ENCODE measurements at regions not wholly inside any gene's neighbourhood (a gene's known extent, or its start where the extent isn't known, plus 50 kb on each side); places are given as distances from the start of the nearest gene placed in this dataset.

GRCh38 chr6:72560721-72561593, 60.9 kb upstream of the KCNQ5 start:
- peak; percentile 29 for TF ChIP-seq CTCF (IDR thresholded peaks at IDR 0.05)
- Histone ChIP-seq H2AFZ (ENCODE audit: insufficient read depth, low read depth, low read length, poor library complexity, severe bottlenecking) (no peak overlapping the region), H3K27me3 (ENCODE audit: control insufficient read depth in 2 of 2, insufficient read depth in 2 of 2, low read length in 2 of 2) (no peaks in the 10 kb centered on the region), H4K20me1 (ENCODE audit: insufficient read depth, low read length) (no peaks in the 10 kb centered on the region), H3K36me3 (replicated peaks in 1 of 2; ENCODE audit: control insufficient read depth in 1 of 2, insufficient read depth in 2 of 2, low read length in 2 of 2) (no peaks in the 10 kb centered on the region), H3K4me3 (replicated peaks in 1 of 3; ENCODE audit: low read depth in 2 of 3, low read length in 3 of 3) (no peak overlapping the region), H3K4me1 (ENCODE audit: control insufficient read depth in 1 of 2, insufficient read depth in 2 of 2, low read length in 2 of 2) (no peaks in the 10 kb centered on the region), H3K4me2 (replicated peaks; ENCODE audit: extremely low read depth, low read length, poor library complexity, severe bottlenecking) (no peak overlapping the region), H3K27ac (ENCODE audit: low read depth in 1 of 2, low read length in 2 of 2) (no peak overlapping the region), H3K9me3 (replicated peaks in 1 of 2; ENCODE audit: control insufficient read depth in 1 of 2, insufficient read depth in 1 of 2, low read length in 2 of 2) (no peaks in the 10 kb centered on the region), H3K9ac (ENCODE audit: insufficient read depth, low read length, poor library complexity, severe bottlenecking) (no peak overlapping the region), H3K79me2 (ENCODE audit: insufficient read depth, low read length) (no peaks in the 10 kb centered on the region)
- Mint-ChIP-seq H3K4me1 (no peaks in the 10 kb centered on the region), H3K27ac (no peak overlapping the region), H3K4me3 (no peak overlapping the region), H3K9me3 (peaks cover 0 to 5% (median 0%) of the 10 kb centered on the region in 7 donors), H3K36me3 (no peaks in the 10 kb centered on the region), H3K27me3 (ENCODE audit: low read depth in 3 of 3) (peaks cover 0 to 5% (median 0%) of the 10 kb centered on the region in 3 donors)
- intact Hi-C loops (cut with micrococcal nuclease) = no loop called here
- WGBS (ENCODE audit: insufficient coverage) = 76% methylated on average over 7 of the region's 9 CpGs
- DNase-seq = no peak

GRCh38 chr6:72561629-72562028, 60.2 kb upstream of the KCNQ5 start:
- Histone ChIP-seq H3K4me1 (ENCODE audit: control insufficient read depth in 1 of 2, insufficient read depth in 2 of 2, low read length in 2 of 2) (no peaks in the 10 kb centered on the region), H3K36me3 (replicated peaks in 1 of 2; ENCODE audit: control insufficient read depth in 1 of 2, insufficient read depth in 2 of 2, low read length in 2 of 2) (no peaks in the 10 kb centered on the region), H3K4me3 (replicated peaks in 1 of 3; ENCODE audit: low read depth in 2 of 3, low read length in 3 of 3) (no peak overlapping the region), H4K20me1 (ENCODE audit: insufficient read depth, low read length) (no peaks in the 10 kb centered on the region), H3K27me3 (ENCODE audit: control insufficient read depth in 2 of 2, insufficient read depth in 2 of 2, low read length in 2 of 2) (no peaks in the 10 kb centered on the region), H3K27ac (ENCODE audit: low read depth in 1 of 2, low read length in 2 of 2) (no peak overlapping the region), H3K9me3 (replicated peaks in 1 of 2; ENCODE audit: control insufficient read depth in 1 of 2, insufficient read depth in 1 of 2, low read length in 2 of 2) (no peaks in the 10 kb centered on the region), H3K79me2 (ENCODE audit: insufficient read depth, low read length) (no peaks in the 10 kb centered on the region), H2AFZ (ENCODE audit: insufficient read depth, low read depth, low read length, poor library complexity, severe bottlenecking) (no peak overlapping the region), H3K4me2 (replicated peaks; ENCODE audit: extremely low read depth, low read length, poor library complexity, severe bottlenecking) (no peak overlapping the region), H3K9ac (ENCODE audit: insufficient read depth, low read length, poor library complexity, severe bottlenecking) (no peak overlapping the region)
- Mint-ChIP-seq H3K27me3 (ENCODE audit: low read depth in 3 of 3) (peaks cover 0 to 5% (median 0%) of the 10 kb centered on the region in 3 donors), H3K4me1 (no peaks in the 10 kb centered on the region), H3K27ac (no peak overlapping the region), H3K36me3 (no peaks in the 10 kb centered on the region), H3K9me3 (peaks cover 0 to 5% (median 0%) of the 10 kb centered on the region in 7 donors), H3K4me3 (no peak overlapping the region)
- no peak for DNase-seq
- WGBS (ENCODE audit: insufficient coverage) = 100% methylated on average over 1 of the region's 1 CpG
- TF ChIP-seq CTCF (IDR thresholded peaks at IDR 0.05) = no peak
- intact Hi-C loops (cut with micrococcal nuclease) = no loop called here
